ENCODE measurements at regions not wholly inside any gene's neighbourhood (a gene's known extent, or its start where the extent isn't known, plus 50 kb on each side); places are given as distances from the start of the nearest gene placed in this dataset.

DNA sequence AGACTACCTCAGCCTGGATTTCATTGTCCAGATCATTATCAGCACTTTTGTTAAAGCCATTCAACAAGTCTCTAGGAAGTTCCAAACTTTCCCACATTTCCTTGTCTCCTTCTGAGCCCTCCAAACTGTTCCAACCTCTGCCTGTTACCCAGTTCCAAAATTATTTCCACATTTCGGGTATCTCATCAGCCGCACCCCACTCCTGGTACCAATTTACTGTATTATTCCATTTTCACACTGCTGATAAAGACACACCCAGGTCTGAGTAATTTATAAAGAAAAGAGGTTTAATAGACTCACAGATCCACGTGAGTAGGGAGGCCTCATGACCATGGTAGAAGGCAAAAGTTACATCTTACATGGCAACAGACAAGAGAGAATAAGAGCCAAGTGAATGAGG lies 1198.3 kb upstream of the ALCAM start:
- Histone ChIP-seq H3K4me3 (no peak overlapping the region), H3K36me3 (no peaks in the 10 kb centered on the region), H3K27ac (no peak overlapping the region), H3K4me1 (no peaks in the 10 kb centered on the region), H3K27me3 (no peaks in the 10 kb centered on the region), H3K9me3 (peaks cover 6% of the 10 kb centered on the region)
- DNase-seq (ENCODE audit: extremely low spot score in 2 of 2): no peak
- TF ChIP-seq POLR2AphosphoS5 (IDR thresholded peaks at IDR 0.05; ENCODE audit: insufficient read depth in 1 of 2, low read depth in 1 of 2): no peak
- no peak for TF ChIP-seq POLR2A (IDR thresholded peaks at IDR 0.05)
- TF ChIP-seq CTCF (IDR thresholded peaks at IDR 0.05): no peak
- intact Hi-C loops (cut with DNase I): no loop called here

GRCh38 chr3:104175696-104176095 lies 1191.0 kb upstream of the ALCAM start:
- Histone ChIP-seq H3K27ac (no peak overlapping the region), H3K27me3 (no peaks in the 10 kb centered on the region), H3K9me3 (no peaks in the 10 kb centered on the region), H3K4me1 (no peaks in the 10 kb centered on the region), H3K4me3 (no peak overlapping the region), H3K36me3 (no peaks in the 10 kb centered on the region)
- no peak for DNase-seq (ENCODE audit: extremely low spot score in 2 of 2)
- intact Hi-C loops (cut with DNase I): no loop called here
- TF ChIP-seq CTCF (IDR thresholded peaks at IDR 0.05): no peak
- TF ChIP-seq POLR2A (IDR thresholded peaks at IDR 0.05): no peak
- TF ChIP-seq POLR2AphosphoS5 (IDR thresholded peaks at IDR 0.05; ENCODE audit: insufficient read depth in 1 of 2, low read depth in 1 of 2): no peak

DNA sequence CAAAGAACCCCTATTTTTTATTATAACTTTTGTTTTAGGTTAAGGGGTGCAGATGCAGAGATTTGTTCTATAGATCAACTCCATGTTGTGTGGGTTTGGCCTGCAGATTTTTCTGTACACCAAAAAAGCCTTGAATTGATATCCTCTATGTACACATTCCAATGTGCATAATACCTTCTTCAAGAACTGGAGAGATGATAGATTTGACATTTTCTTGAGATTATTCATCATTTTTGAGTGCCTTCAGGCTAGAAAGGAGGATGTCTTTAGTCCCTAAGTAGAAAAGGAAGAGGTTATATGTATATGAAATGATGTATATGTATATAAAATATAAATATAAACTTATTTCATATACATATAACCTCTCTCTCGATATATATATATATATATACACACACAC lies 1190.0 kb upstream of the ALCAM start:
- Histone ChIP-seq H3K4me3 (no peak overlapping the region), H3K36me3 (no peaks in the 10 kb centered on the region), H3K27ac (no peak overlapping the region), H3K9me3 (no peaks in the 10 kb centered on the region), H3K27me3 (no peaks in the 10 kb centered on the region), H3K4me1 (no peaks in the 10 kb centered on the region)
- no peak for DNase-seq (ENCODE audit: extremely low spot score in 2 of 2)
- intact Hi-C loops (cut with DNase I): no loop called here
- TF ChIP-seq POLR2A (IDR thresholded peaks at IDR 0.05) (no peak), CTCF (IDR thresholded peaks at IDR 0.05) (no peak), POLR2AphosphoS5 (IDR thresholded peaks at IDR 0.05; ENCODE audit: insufficient read depth in 1 of 2, low read depth in 1 of 2) (no peak)

- no peak overlapping the region for H3K27ac ChIP-seq
- H3K4me1 ChIP-seq: no peaks in the 10 kb centered on the region
- TF ChIP-seq POLR2A (IDR thresholded peaks at IDR 0.05) (no peak), POLR2AphosphoS5 (IDR thresholded peaks at IDR 0.05; ENCODE audit: insufficient read depth in 1 of 2, low read depth in 1 of 2) (no peak), CTCF (IDR thresholded peaks at IDR 0.05) (no peak)
- no peak for DNase-seq (ENCODE audit: extremely low spot score in 2 of 2)
- H3K4me3 ChIP-seq: no peak overlapping the region
- no peaks in the 10 kb centered on the region for H3K27me3 ChIP-seq
- no peaks in the 10 kb centered on the region for H3K36me3 ChIP-seq
- intact Hi-C loops (cut with DNase I): no loop called here
- no peaks in the 10 kb centered on the region for H3K9me3 ChIP-seq
Measured at GRCh38 chr3:104178680-104179079, 1188.0 kb upstream of the ALCAM start.

DNA sequence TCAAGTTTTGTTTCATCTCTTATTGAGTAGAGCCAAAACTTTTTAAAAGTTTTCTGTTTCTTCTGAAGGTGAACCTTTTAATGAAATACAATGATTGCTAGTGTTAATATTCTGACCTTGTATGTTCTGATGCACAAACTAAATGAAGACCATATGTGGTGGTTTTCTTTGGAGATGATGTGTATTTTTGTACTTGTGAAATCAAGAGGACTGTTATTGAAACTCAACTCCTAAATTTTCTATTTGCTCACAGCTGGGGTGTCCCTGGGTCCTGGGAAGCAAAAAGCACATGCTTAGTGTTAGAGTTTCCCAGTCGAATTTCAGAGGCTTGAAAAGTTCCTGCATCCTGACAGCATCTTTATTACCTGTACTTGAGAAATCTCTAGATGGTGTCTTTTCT lies 1185.8 kb upstream of the ALCAM start:
- no peak for TF ChIP-seq POLR2AphosphoS5 (IDR thresholded peaks at IDR 0.05; ENCODE audit: insufficient read depth in 1 of 2, low read depth in 1 of 2)
- TF ChIP-seq POLR2A (IDR thresholded peaks at IDR 0.05): no peak
- no peak for TF ChIP-seq CTCF (IDR thresholded peaks at IDR 0.05)
- Histone ChIP-seq H3K36me3 (no peaks in the 10 kb centered on the region), H3K4me1 (no peaks in the 10 kb centered on the region), H3K4me3 (no peak overlapping the region), H3K27ac (no peak overlapping the region), H3K27me3 (no peaks in the 10 kb centered on the region), H3K9me3 (no peaks in the 10 kb centered on the region)
- no peak for DNase-seq (ENCODE audit: extremely low spot score in 2 of 2)
- intact Hi-C loops (cut with DNase I): no loop called here
